GM18517 (cell line): ENCODE measurements at regions not wholly inside any gene's neighbourhood (a gene's known extent, or its start where the extent isn't known, plus 50 kb on each side); places are given as distances from the start of the nearest gene placed in this dataset.

Source experiments
- ATAC-seq: cut with Tn5 transposase; IDR thresholded peaks from one replicate; pipeline ENCODE4 v1.9.1; 2021; ENCODE audit warnings: mild to moderate bottlenecking, moderate library complexity; ENCODE audit not compliant: unreplicated experiment

GRCh38 chr5:86875539-86875938, 257.8 kb downstream of the COX7C start:
- no peak for ATAC-seq

GRCh38 chr5:86878250-86878649, 260.5 kb downstream of the COX7C start:
- ATAC-seq: no peak

- no peak for ATAC-seq
Observed at GRCh38 chr5:86879086-86879485, 261.3 kb downstream of the COX7C start.

GRCh38 chr5:86880344-86880743, 262.6 kb downstream of the COX7C start:
- ATAC-seq: no peak

GRCh38 chr5:86880785-86881492, 263.2 kb downstream of the COX7C start:
- ATAC-seq: peak; percentile 96

- no peak for ATAC-seq
Observed at GRCh38 chr5:86881493-86882090, 263.9 kb downstream of the COX7C start.

- no peak for ATAC-seq
Observed at GRCh38 chr5:86884608-86885007, 266.9 kb downstream of the COX7C start.

- no peak for ATAC-seq
Observed at GRCh38 chr5:86885011-86885410, 267.3 kb downstream of the COX7C start.

- no peak for ATAC-seq
Observed at GRCh38 chr5:86885489-86886230, 267.9 kb downstream of the COX7C start.

GRCh38 chr5:86890375-86890774, 272.6 kb downstream of the COX7C start:
- ATAC-seq: no peak

GRCh38 chr5:86894056-86894455, 276.3 kb downstream of the COX7C start:
- ATAC-seq: no peak

- ATAC-seq: no peak
Observed at GRCh38 chr5:86896916-86897315, 279.2 kb downstream of the COX7C start.

GRCh38 chr5:86909418-86910295, 291.9 kb downstream of the COX7C start:
- no peak for ATAC-seq

GRCh38 chr5:86917117-86917579, 299.4 kb downstream of the COX7C start:
- no peak for ATAC-seq

- no peak for ATAC-seq
Observed at GRCh38 chr5:86918246-86918645, 300.5 kb downstream of the COX7C start.

GRCh38 chr5:86926033-86926432, 308.3 kb downstream of the COX7C start:
- ATAC-seq: no peak

GRCh38 chr5:86929123-86929766, 311.5 kb downstream of the COX7C start:
- ATAC-seq: no peak

GRCh38 chr5:86951761-86952160, 315.9 kb upstream of the RASA1 start:
- no peak for ATAC-seq

GRCh38 chr5:86964889-86965288, 302.8 kb upstream of the RASA1 start:
- ATAC-seq: no peak

- no peak for ATAC-seq
Observed at GRCh38 chr5:86968301-86968753, 299.4 kb upstream of the RASA1 start.
